GM23338 (cell line): ENCODE measurements at regions not wholly inside any gene's neighbourhood (a gene's known extent, or its start where the extent isn't known, plus 50 kb on each side); places are given as distances from the start of the nearest gene placed in this dataset.

ENCODE experiments used
- ATAC-seq: fragments of 200-7000 bp; cut with Tn5 transposase; 3 replicates; pipeline ENCODE4 v1.9.1; 2020
- DNase-seq: peaks from one replicate; pipeline ENCODE4 v3.0.0-alpha.2; 2015; ENCODE audit warnings: low spot score
- H2AFZ ChIP-seq: fragments of 200-600 bp; sonication (generic); 2 replicates; pipeline ENCODE4 v1.8.0; 2016; ENCODE audit warnings: antibody characterized with exemption, mild to moderate bottlenecking, moderate library complexity
- H3F3A ChIP-seq: fragments of 200-600 bp; sonication (generic); replicated peaks from 2 replicates; pipeline ENCODE4 v1.8.0; 2017; ENCODE audit warnings: antibody characterized with exemption, mixed run types, low read depth
- H3K27ac ChIP-seq: fragments of 200-600 bp; sonication (generic); 2 replicates; pipeline ENCODE4 v1.6.1; 2016; ENCODE audit warnings: low read depth
- H3K27me3 ChIP-seq: fragments of 200-600 bp; sonication (generic); 2 replicates; pipeline ENCODE4 v1.8.0; 2016; ENCODE audit warnings: mild to moderate bottlenecking, mixed run types, moderate library complexity; ENCODE audit not compliant: insufficient read depth
- H3K36me3 ChIP-seq: fragments of 200-600 bp; sonication (generic); 2 replicates; pipeline ENCODE4 v1.8.0; 2016; ENCODE audit warnings: mild to moderate bottlenecking; ENCODE audit not compliant: insufficient read depth
- H3K4me1 ChIP-seq: fragments of 200-600 bp; sonication (generic); 2 replicates; pipeline ENCODE4 v1.8.0; 2016; ENCODE audit warnings: mild to moderate bottlenecking, moderate library complexity; ENCODE audit not compliant: insufficient read depth
- H3K4me2 ChIP-seq: fragments of 200-600 bp; sonication (generic); 2 replicates; pipeline ENCODE4 v1.7.1; 2017; ENCODE audit warnings: mixed run types
- H3K4me3 ChIP-seq: fragments of 200-600 bp; sonication (generic); 2 replicates; pipeline ENCODE4 v1.6.1; 2016; ENCODE audit warnings: mixed run types
- H3K79me2 ChIP-seq: fragments of 200-600 bp; sonication (generic); replicated peaks from 2 replicates; pipeline ENCODE4 v1.8.0; 2017; ENCODE audit warnings: mild to moderate bottlenecking; ENCODE audit not compliant: insufficient read depth
- H3K9me2 ChIP-seq: fragments of 200-600 bp; sonication (generic); 2 replicates; pipeline ENCODE4 v1.8.0; 2017; ENCODE audit not compliant: insufficient read depth
- H4K20me1 ChIP-seq: fragments of 200-600 bp; sonication (generic); replicated peaks from 2 replicates; pipeline ENCODE4 v1.8.0; 2017; ENCODE audit warnings: mild to moderate bottlenecking; ENCODE audit not compliant: insufficient read depth
- H3K27ac Mint-ChIP-seq: 2 replicates; pipeline ENCODE4 v1.8.0; 2020; ENCODE audit warnings: inconsistent platforms, mild to moderate bottlenecking, moderate library complexity, mixed read lengths
- H3K27me3 Mint-ChIP-seq: 3 replicates; pipeline ENCODE4 v1.8.0; 2022; ENCODE audit warnings: low read depth, mild to moderate bottlenecking, moderate library complexity, mixed read lengths, inconsistent platforms; ENCODE audit not compliant: insufficient read depth, poor library complexity
- H3K36me3 Mint-ChIP-seq: 3 replicates; pipeline ENCODE4 v1.8.0; 2021; ENCODE audit warnings: low read depth, mild to moderate bottlenecking, inconsistent platforms, moderate library complexity, mixed read lengths
- H3K4me1 Mint-ChIP-seq: 3 replicates; pipeline ENCODE4 v1.8.0; 2020; ENCODE audit warnings: mild to moderate bottlenecking, inconsistent platforms, mixed read lengths
- H3K4me3 Mint-ChIP-seq: 3 replicates; pipeline ENCODE4 v1.8.0; 2021; ENCODE audit warnings: moderate library complexity, mild to moderate bottlenecking, inconsistent platforms, mixed read lengths
- H3K9me3 Mint-ChIP-seq: 3 replicates; pipeline ENCODE4 v1.8.0; 2020; ENCODE audit warnings: moderate library complexity, mild to moderate bottlenecking, inconsistent platforms, mixed read lengths
- ETS1 ChIP-seq: IDR thresholded peaks from 2 replicates; pipeline ENCODE4 v1.6.1; 2016; ENCODE audit warnings: antibody characterized with exemption
- EZH2 ChIP-seq: fragments of 200-600 bp; sonication (generic); IDR thresholded peaks from one replicate; pipeline ENCODE4 v1.8.0; 2017; ENCODE audit warnings: antibody characterized with exemption, mild to moderate bottlenecking, low read depth; ENCODE audit not compliant: unreplicated experiment
- EZH2phosphoT487 ChIP-seq: fragments of 200-600 bp; sonication (generic); IDR thresholded peaks from one replicate; pipeline ENCODE4 v1.8.1; 2018; ENCODE audit warnings: antibody characterized with exemption; ENCODE audit not compliant: unreplicated experiment
- JUNB ChIP-seq: IDR thresholded peaks from one replicate; pipeline ENCODE4 v1.6.1; 2016; ENCODE audit warnings: antibody characterized with exemption; ENCODE audit not compliant: unreplicated experiment
- POLR2AphosphoS5 ChIP-seq: IDR thresholded peaks from 2 replicates; pipeline ENCODE4 v1.6.1; 2016; ENCODE audit warnings: antibody characterized with exemption, low read depth
- ZNF331 ChIP-seq: fragments of 250-450 bp; sonication (Bioruptor Pico); IDR thresholded peaks from 2 replicates; pipeline ENCODE4 v1.5.0; 2020; ENCODE audit warnings: low read depth, mild to moderate bottlenecking, moderate library complexity
- TF ChIP-seq, protein P1 (sequence below): fragments of 250-450 bp; sonication (Bioruptor Pico); IDR thresholded peaks from 2 replicates; pipeline ENCODE4 v1.5.0; 2020; ENCODE audit warnings: mild to moderate bottlenecking, moderate library complexity
- TF ChIP-seq, protein P2 (sequence below): IDR thresholded peaks from one replicate; pipeline ENCODE4 v1.6.1; 2018; ENCODE audit warnings: antibody characterized with exemption; ENCODE audit not compliant: unreplicated experiment
- TF ChIP-seq, protein P3 (sequence below), 2 experiments: fragments of 200-600 bp in 1 of 2; sonication (generic) in 1 of 2; conservative IDR thresholded peaks; 2 replicates each; pipeline versions ENCODE4 v1.5.1 to v1.6.1; 2016 to 2017; ENCODE audit warnings: antibody characterized with exemption in 2 of 2, low read depth in 2 of 2, mild to moderate bottlenecking in 2 of 2, moderate library complexity in 1 of 2

- no peak overlapping the region for H3K27ac ChIP-seq
- Mint-ChIP-seq H3K4me3 (no peak overlapping the region), H3K27me3 (no peaks in the 10 kb centered on the region), H3K4me1 (no peaks in the 10 kb centered on the region), H3K27ac (no peak overlapping the region), H3K9me3 (peaks cover 92% of the 10 kb centered on the region), H3K36me3 (peaks cover 54% of the 10 kb centered on the region)
- peaks cover 4% of the 10 kb centered on the region; the same call in 1 of the 2 replicates for H3K36me3 ChIP-seq
- no peaks in the 10 kb centered on the region for H3K79me2 ChIP-seq
- H3K9me2 ChIP-seq = no peaks in the 10 kb centered on the region
- H4K20me1 ChIP-seq = no peaks in the 10 kb centered on the region
- ATAC-seq (no peak), DNase-seq (no peak)
- no peak overlapping the region for H3K4me3 ChIP-seq
- H3F3A ChIP-seq = no peaks in the 10 kb centered on the region
- no peak overlapping the region for H2AFZ ChIP-seq
- no peaks in the 10 kb centered on the region for H3K27me3 ChIP-seq
- H3K4me1 ChIP-seq = no peaks in the 10 kb centered on the region
- TF ChIP-seq EZH2phosphoT487 = no peak
- TF ChIP-seq JUNB = no peak
- no peak for TF ChIP-seq ZNF331 (CRISPR knock-in tag)
- no peak for TF ChIP-seq POLR2AphosphoS5
- TF ChIP-seq, protein P1, sequence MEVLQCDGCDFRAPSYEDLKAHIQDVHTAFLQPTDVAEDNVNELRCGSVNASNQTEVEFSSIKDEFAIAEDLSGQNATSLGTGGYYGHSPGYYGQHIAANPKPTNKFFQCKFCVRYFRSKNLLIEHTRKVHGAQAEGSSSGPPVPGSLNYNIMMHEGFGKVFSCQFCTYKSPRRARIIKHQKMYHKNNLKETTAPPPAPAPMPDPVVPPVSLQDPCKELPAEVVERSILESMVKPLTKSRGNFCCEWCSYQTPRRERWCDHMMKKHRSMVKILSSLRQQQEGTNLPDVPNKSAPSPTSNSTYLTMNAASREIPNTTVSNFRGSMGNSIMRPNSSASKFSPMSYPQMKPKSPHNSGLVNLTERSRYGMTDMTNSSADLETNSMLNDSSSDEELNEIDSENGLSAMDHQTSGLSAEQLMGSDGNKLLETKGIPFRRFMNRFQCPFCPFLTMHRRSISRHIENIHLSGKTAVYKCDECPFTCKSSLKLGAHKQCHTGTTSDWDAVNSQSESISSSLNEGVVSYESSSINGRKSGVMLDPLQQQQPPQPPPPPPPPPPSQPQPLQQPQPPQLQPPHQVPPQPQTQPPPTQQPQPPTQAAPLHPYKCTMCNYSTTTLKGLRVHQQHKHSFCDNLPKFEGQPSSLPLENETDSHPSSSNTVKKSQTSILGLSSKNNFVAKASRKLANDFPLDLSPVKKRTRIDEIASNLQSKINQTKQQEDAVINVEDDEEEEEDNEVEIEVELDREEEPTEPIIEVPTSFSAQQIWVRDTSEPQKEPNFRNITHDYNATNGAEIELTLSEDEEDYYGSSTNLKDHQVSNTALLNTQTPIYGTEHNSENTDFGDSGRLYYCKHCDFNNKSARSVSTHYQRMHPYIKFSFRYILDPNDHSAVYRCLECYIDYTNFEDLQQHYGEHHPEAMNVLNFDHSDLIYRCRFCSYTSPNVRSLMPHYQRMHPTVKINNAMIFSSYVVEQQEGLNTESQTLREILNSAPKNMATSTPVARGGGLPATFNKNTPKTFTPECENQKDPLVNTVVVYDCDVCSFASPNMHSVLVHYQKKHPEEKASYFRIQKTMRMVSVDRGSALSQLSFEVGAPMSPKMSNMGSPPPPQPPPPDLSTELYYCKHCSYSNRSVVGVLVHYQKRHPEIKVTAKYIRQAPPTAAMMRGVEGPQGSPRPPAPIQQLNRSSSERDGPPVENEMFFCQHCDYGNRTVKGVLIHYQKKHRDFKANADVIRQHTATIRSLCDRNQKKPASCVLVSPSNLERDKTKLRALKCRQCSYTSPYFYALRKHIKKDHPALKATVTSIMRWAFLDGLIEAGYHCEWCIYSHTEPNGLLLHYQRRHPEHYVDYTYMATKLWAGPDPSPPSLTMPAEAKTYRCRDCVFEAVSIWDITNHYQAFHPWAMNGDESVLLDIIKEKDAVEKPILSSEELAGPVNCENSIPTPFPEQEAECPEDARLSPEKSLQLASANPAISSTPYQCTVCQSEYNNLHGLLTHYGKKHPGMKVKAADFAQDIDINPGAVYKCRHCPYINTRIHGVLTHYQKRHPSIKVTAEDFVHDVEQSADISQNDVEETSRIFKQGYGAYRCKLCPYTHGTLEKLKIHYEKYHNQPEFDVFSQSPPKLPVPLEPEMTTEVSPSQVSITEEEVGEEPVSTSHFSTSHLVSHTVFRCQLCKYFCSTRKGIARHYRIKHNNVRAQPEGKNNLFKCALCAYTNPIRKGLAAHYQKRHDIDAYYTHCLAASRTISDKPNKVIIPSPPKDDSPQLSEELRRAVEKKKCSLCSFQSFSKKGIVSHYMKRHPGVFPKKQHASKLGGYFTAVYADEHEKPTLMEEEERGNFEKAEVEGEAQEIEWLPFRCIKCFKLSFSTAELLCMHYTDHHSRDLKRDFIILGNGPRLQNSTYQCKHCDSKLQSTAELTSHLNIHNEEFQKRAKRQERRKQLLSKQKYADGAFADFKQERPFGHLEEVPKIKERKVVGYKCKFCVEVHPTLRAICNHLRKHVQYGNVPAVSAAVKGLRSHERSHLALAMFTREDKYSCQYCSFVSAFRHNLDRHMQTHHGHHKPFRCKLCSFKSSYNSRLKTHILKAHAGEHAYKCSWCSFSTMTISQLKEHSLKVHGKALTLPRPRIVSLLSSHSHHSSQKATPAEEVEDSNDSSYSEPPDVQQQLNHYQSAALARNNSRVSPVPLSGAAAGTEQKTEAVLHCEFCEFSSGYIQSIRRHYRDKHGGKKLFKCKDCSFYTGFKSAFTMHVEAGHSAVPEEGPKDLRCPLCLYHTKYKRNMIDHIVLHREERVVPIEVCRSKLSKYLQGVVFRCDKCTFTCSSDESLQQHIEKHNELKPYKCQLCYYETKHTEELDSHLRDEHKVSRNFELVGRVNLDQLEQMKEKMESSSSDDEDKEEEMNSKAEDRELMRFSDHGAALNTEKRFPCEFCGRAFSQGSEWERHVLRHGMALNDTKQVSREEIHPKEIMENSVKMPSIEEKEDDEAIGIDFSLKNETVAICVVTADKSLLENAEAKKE (CRISPR knock-in tag) = no peak
- TF ChIP-seq, protein P2, sequence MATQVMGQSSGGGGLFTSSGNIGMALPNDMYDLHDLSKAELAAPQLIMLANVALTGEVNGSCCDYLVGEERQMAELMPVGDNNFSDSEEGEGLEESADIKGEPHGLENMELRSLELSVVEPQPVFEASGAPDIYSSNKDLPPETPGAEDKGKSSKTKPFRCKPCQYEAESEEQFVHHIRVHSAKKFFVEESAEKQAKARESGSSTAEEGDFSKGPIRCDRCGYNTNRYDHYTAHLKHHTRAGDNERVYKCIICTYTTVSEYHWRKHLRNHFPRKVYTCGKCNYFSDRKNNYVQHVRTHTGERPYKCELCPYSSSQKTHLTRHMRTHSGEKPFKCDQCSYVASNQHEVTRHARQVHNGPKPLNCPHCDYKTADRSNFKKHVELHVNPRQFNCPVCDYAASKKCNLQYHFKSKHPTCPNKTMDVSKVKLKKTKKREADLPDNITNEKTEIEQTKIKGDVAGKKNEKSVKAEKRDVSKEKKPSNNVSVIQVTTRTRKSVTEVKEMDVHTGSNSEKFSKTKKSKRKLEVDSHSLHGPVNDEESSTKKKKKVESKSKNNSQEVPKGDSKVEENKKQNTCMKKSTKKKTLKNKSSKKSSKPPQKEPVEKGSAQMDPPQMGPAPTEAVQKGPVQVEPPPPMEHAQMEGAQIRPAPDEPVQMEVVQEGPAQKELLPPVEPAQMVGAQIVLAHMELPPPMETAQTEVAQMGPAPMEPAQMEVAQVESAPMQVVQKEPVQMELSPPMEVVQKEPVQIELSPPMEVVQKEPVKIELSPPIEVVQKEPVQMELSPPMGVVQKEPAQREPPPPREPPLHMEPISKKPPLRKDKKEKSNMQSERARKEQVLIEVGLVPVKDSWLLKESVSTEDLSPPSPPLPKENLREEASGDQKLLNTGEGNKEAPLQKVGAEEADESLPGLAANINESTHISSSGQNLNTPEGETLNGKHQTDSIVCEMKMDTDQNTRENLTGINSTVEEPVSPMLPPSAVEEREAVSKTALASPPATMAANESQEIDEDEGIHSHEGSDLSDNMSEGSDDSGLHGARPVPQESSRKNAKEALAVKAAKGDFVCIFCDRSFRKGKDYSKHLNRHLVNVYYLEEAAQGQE = no peak
- no peak for TF ChIP-seq ETS1
- TF ChIP-seq, protein P3, sequence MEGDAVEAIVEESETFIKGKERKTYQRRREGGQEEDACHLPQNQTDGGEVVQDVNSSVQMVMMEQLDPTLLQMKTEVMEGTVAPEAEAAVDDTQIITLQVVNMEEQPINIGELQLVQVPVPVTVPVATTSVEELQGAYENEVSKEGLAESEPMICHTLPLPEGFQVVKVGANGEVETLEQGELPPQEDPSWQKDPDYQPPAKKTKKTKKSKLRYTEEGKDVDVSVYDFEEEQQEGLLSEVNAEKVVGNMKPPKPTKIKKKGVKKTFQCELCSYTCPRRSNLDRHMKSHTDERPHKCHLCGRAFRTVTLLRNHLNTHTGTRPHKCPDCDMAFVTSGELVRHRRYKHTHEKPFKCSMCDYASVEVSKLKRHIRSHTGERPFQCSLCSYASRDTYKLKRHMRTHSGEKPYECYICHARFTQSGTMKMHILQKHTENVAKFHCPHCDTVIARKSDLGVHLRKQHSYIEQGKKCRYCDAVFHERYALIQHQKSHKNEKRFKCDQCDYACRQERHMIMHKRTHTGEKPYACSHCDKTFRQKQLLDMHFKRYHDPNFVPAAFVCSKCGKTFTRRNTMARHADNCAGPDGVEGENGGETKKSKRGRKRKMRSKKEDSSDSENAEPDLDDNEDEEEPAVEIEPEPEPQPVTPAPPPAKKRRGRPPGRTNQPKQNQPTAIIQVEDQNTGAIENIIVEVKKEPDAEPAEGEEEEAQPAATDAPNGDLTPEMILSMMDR (conservative IDR thresholded peaks at IDR 0.05; ENCODE audit: low read depth in 2 of 2) = no peak
- TF ChIP-seq EZH2 = no peak
- H3K4me2 ChIP-seq = no peak overlapping the region
Measured at GRCh38 chr18:78457011-78457410, 522.6 kb upstream of the SALL3 start.
